ENCODE measurements at regions not wholly inside any gene's neighbourhood (a gene's known extent, or its start where the extent isn't known, plus 50 kb on each side); places are given as distances from the start of the nearest gene placed in this dataset.

- Histone ChIP-seq H3K4me2 (ENCODE audit: insufficient read depth, low read length) (peak overlapping the region; percentile 22), H3K9me3 (ENCODE audit: low read depth, low read length) (no peaks in the 10 kb centered on the region), H2AFZ (ENCODE audit: low read length) (no peak overlapping the region), H4K20me1 (ENCODE audit: insufficient read depth, low read length) (no peaks in the 10 kb centered on the region), H3K79me2 (ENCODE audit: insufficient read depth, low read length) (no peaks in the 10 kb centered on the region), H3K27ac (ENCODE audit: low read depth, low read length) (peak overlapping the region; percentile 54), H3K27me3 (ENCODE audit: insufficient read depth, low read length) (no peaks in the 10 kb centered on the region), H3K36me3 (ENCODE audit: insufficient read depth, low read length) (no peaks in the 10 kb centered on the region), H3K4me3 (ENCODE audit: insufficient read depth, low read length) (no peak overlapping the region), H3K4me1 (ENCODE audit: insufficient read depth, low read length) (peaks cover 9% of the 10 kb centered on the region)
- peak; percentile 27 for DNase-seq (ENCODE audit: insufficient read length, low spot score, missing footprints)
- TF ChIP-seq CTCF (IDR thresholded peaks at IDR 0.05; ENCODE audit: extremely low read depth, low read depth, low read length), result no peak
Observed at GRCh38 chr6:135583256-135583761, 85.8 kb upstream of the AHI1 start.

GRCh38 chr6:135586388-135586787 lies 88.8 kb upstream of the AHI1 start:
- H3K27ac ChIP-seq (ENCODE audit: low read depth, low read length), result no peak overlapping the region
- TF ChIP-seq CTCF (IDR thresholded peaks at IDR 0.05; ENCODE audit: extremely low read depth, low read depth, low read length), result no peak
- H2AFZ ChIP-seq (ENCODE audit: low read length), result no peak overlapping the region
- no peaks in the 10 kb centered on the region for H4K20me1 ChIP-seq (ENCODE audit: insufficient read depth, low read length)
- H3K27me3 ChIP-seq (ENCODE audit: insufficient read depth, low read length), result no peaks in the 10 kb centered on the region
- no peak overlapping the region for H3K4me2 ChIP-seq (ENCODE audit: insufficient read depth, low read length)
- no peaks in the 10 kb centered on the region for H3K36me3 ChIP-seq (ENCODE audit: insufficient read depth, low read length)
- no peak overlapping the region for H3K4me3 ChIP-seq (ENCODE audit: insufficient read depth, low read length)
- no peaks in the 10 kb centered on the region for H3K79me2 ChIP-seq (ENCODE audit: insufficient read depth, low read length)
- no peaks in the 10 kb centered on the region for H3K9me3 ChIP-seq (ENCODE audit: low read depth, low read length)
- DNase-seq (ENCODE audit: insufficient read length, low spot score, missing footprints), result no peak
- H3K4me1 ChIP-seq (ENCODE audit: insufficient read depth, low read length), result peaks cover 9% of the 10 kb centered on the region

- no peak for DNase-seq (ENCODE audit: insufficient read length, low spot score, missing footprints)
- TF ChIP-seq CTCF (IDR thresholded peaks at IDR 0.05; ENCODE audit: extremely low read depth, low read depth, low read length), result no peak
- H3K36me3 ChIP-seq (ENCODE audit: insufficient read depth, low read length), result no peaks in the 10 kb centered on the region
- no peaks in the 10 kb centered on the region for H3K27me3 ChIP-seq (ENCODE audit: insufficient read depth, low read length)
- no peak overlapping the region for H2AFZ ChIP-seq (ENCODE audit: low read length)
- no peak overlapping the region for H3K27ac ChIP-seq (ENCODE audit: low read depth, low read length)
- H3K4me3 ChIP-seq (ENCODE audit: insufficient read depth, low read length), result no peak overlapping the region
- no peaks in the 10 kb centered on the region for H3K79me2 ChIP-seq (ENCODE audit: insufficient read depth, low read length)
- H3K4me1 ChIP-seq (ENCODE audit: insufficient read depth, low read length), result peaks cover 9% of the 10 kb centered on the region
- H3K9me3 ChIP-seq (ENCODE audit: low read depth, low read length), result no peaks in the 10 kb centered on the region
- H3K4me2 ChIP-seq (ENCODE audit: insufficient read depth, low read length), result no peak overlapping the region
- H4K20me1 ChIP-seq (ENCODE audit: insufficient read depth, low read length), result no peaks in the 10 kb centered on the region
Observed at GRCh38 chr6:135586844-135587243, 89.3 kb upstream of the AHI1 start.

DNA sequence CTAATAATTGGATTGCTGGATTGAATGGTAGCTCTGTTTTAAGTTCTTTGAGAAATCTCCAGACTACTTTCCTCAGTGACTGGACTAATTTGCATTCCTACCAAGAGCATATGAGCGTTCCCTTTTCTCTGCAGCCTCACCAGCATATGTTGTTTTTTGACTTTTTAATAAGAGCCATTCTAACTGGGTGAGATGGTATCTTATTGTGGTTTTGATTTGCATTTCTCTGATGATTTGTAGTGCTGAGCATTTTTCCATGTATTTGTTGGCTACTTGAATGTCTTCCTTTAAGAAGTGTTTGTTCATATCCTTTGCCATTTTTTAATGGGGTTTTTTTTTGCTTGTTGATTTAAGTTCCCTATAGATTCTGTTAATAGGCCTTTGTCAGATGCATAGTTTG lies 94.7 kb upstream of the AHI1 start:
- Histone ChIP-seq H3K79me2 (ENCODE audit: insufficient read depth, low read length) (no peaks in the 10 kb centered on the region), H3K27ac (ENCODE audit: low read depth, low read length) (no peak overlapping the region)

More for the DNA sequence above, 94.7 kb upstream of the AHI1 start:
- no peak overlapping the region for H2AFZ ChIP-seq (ENCODE audit: low read length)
- H3K9me3 ChIP-seq (ENCODE audit: low read depth, low read length), result no peaks in the 10 kb centered on the region
- no peak for DNase-seq (ENCODE audit: insufficient read length, low spot score, missing footprints)
- no peak overlapping the region for H3K4me2 ChIP-seq (ENCODE audit: insufficient read depth, low read length)
- H4K20me1 ChIP-seq (ENCODE audit: insufficient read depth, low read length), result no peaks in the 10 kb centered on the region
- no peak overlapping the region for H3K4me3 ChIP-seq (ENCODE audit: insufficient read depth, low read length)
- H3K27me3 ChIP-seq (ENCODE audit: insufficient read depth, low read length), result no peaks in the 10 kb centered on the region
- H3K36me3 ChIP-seq (ENCODE audit: insufficient read depth, low read length), result no peaks in the 10 kb centered on the region
- no peak for TF ChIP-seq CTCF (IDR thresholded peaks at IDR 0.05; ENCODE audit: extremely low read depth, low read depth, low read length)
- no peaks in the 10 kb centered on the region for H3K4me1 ChIP-seq (ENCODE audit: insufficient read depth, low read length)
